ENCODE measurements at regions not wholly inside any gene's neighbourhood (a gene's known extent, or its start where the extent isn't known, plus 50 kb on each side); places are given as distances from the start of the nearest gene placed in this dataset.

DNA sequence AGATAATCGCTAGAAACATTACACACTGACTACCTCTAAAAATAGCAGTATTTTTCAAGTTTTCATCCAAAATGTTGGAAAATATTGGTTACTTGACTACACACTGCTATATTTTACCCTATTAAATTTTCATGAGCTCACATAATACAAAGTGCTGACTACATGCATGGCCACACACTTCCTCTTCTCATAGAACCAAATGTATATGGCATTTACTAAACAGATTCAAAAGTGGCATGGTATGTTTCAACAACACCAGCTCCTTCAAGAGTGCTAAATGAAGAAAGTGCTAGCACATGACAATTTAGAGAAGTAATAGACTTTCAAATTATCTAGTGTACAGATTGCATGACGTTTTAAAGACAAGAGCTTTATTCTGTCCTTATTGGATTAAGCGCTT is 780.4 kb upstream of the SLITRK6 start:
- no peak overlapping the region for H3K4me3 ChIP-seq (ENCODE audit: control insufficient read depth, low read depth, low read length)
- TF ChIP-seq, protein P1, sequence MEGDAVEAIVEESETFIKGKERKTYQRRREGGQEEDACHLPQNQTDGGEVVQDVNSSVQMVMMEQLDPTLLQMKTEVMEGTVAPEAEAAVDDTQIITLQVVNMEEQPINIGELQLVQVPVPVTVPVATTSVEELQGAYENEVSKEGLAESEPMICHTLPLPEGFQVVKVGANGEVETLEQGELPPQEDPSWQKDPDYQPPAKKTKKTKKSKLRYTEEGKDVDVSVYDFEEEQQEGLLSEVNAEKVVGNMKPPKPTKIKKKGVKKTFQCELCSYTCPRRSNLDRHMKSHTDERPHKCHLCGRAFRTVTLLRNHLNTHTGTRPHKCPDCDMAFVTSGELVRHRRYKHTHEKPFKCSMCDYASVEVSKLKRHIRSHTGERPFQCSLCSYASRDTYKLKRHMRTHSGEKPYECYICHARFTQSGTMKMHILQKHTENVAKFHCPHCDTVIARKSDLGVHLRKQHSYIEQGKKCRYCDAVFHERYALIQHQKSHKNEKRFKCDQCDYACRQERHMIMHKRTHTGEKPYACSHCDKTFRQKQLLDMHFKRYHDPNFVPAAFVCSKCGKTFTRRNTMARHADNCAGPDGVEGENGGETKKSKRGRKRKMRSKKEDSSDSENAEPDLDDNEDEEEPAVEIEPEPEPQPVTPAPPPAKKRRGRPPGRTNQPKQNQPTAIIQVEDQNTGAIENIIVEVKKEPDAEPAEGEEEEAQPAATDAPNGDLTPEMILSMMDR (IDR thresholded peaks at IDR 0.05; ENCODE audit: control insufficient read depth, insufficient read depth, low read depth, low read length, missing control alignments): no peak
- DNase-seq (ENCODE audit: low read depth): no peak

- no peak for DNase-seq (ENCODE audit: low read depth)
- H3K4me3 ChIP-seq (ENCODE audit: control insufficient read depth, low read depth, low read length): no peak overlapping the region
- TF ChIP-seq, protein P1 (IDR thresholded peaks at IDR 0.05; ENCODE audit: control insufficient read depth, insufficient read depth, low read depth, low read length, missing control alignments): no peak
These were observed 782.5 kb upstream of the SLITRK6 start for GRCh38 chr13:86581706-86582105.

DNA sequence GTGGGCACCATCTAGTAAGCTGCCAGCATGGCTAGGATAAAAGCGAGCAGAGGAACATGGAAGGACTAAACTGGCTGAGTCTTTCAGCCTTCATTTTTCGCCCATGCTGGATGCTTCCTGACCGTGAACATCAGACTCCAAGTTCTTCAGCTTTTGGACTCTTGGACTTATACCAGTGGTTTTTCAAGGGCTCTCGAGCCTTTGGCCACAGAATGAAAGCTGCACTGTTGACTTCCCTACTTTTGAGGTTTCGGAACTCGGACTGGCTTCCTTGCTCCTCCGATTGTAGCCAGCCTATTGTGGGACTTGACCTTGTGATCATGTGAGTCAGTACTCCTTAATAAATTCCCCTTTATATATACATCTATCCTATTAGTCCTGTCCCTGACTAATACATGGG is 785.1 kb upstream of the SLITRK6 start:
- TF ChIP-seq, protein P1 (IDR thresholded peaks at IDR 0.05; ENCODE audit: control insufficient read depth, insufficient read depth, low read depth, low read length, missing control alignments): no peak
- DNase-seq (ENCODE audit: low read depth): no peak
- H3K4me3 ChIP-seq (ENCODE audit: control insufficient read depth, low read depth, low read length): no peak overlapping the region

DNA sequence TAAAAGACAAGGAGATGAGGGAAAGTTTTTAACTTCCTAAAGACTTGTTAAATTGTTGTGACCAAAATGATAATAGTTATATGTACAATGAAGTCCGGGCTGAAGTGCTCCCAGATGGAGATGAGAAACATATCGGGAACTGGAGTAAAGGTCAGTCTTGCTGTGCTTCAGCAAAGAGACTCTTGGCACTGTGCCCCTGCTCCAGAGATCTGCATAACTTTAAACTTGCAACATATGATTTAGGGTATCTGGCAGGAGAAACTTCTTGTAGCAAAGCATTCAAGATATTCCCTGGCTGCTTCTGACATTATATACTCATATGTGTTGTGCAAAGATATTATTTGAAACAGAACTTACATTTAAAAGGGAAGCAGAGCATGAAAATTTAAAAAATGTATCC is 786.6 kb upstream of the SLITRK6 start:
- DNase-seq (ENCODE audit: low read depth): no peak
- TF ChIP-seq, protein P1 (IDR thresholded peaks at IDR 0.05; ENCODE audit: control insufficient read depth, insufficient read depth, low read depth, low read length, missing control alignments): no peak
- H3K4me3 ChIP-seq (ENCODE audit: control insufficient read depth, low read depth, low read length): no peak overlapping the region

DNA sequence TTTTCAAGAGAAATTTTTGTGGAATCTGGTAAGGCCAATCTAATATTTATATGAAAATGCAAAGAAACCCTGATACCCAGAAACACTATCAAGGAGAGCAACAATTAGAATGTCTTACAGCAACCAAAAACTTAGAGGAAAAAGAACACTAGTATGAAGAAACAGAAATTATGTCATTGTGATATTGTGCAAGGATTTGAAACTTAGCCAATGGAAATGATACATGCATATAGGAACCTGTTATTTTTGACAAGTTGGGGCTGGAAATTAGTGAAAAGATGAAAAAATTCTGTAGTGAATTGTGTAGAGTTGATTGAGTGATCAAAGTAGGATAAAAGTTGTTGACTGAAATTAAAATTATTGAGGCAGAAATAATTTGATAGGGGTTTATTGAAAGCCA is 792.6 kb upstream of the SLITRK6 start:
- TF ChIP-seq, protein P1 (IDR thresholded peaks at IDR 0.05; ENCODE audit: control insufficient read depth, insufficient read depth, low read depth, low read length, missing control alignments): no peak
- no peak for DNase-seq (ENCODE audit: low read depth)
- H3K4me3 ChIP-seq (ENCODE audit: control insufficient read depth, low read depth, low read length): no peak overlapping the region

DNA sequence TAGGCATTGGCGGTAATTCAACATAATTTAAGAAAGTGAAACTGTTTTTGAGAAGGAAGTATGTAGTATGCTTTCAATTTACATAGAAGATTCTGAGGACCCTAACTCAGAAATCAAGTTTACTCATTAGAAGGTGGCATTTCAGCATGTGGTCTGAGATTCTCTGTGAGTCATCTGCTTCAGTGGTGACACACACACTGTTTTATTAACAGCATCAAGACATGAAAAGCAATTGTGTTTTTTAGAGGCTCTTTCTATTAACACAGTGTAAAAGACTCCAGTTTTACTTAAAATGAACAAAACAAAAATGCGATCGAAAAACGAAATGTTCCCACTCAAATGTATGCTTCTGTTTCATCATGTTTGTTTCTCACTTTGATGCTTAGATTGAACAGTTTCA is 802.1 kb upstream of the SLITRK6 start:
- H3K4me3 ChIP-seq (ENCODE audit: control insufficient read depth, low read depth, low read length): no peak overlapping the region
- no peak for DNase-seq (ENCODE audit: low read depth)
- TF ChIP-seq, protein P1 (IDR thresholded peaks at IDR 0.05; ENCODE audit: control insufficient read depth, insufficient read depth, low read depth, low read length, missing control alignments): no peak

DNA sequence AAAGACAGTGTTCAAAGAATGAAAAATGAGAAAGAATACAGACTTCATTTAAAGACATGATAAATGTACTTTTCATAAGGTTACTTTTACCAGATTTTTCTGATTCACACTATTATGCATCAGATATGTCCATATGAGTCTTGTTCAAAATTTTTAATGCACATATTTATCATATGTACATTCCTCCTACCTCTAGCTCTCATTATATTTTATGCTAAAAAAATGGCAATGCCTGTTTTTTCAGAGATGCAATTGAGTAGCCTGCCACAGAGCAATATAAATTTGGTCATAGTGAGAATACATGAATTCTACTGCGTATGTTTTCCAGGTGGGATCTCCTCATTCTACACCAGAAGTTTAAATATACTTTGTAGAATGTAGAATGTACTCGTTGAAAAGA is 807.0 kb upstream of the SLITRK6 start:
- no peak for DNase-seq (ENCODE audit: low read depth)
- no peak overlapping the region for H3K4me3 ChIP-seq (ENCODE audit: control insufficient read depth, low read depth, low read length)
- TF ChIP-seq, protein P1 (IDR thresholded peaks at IDR 0.05; ENCODE audit: control insufficient read depth, insufficient read depth, low read depth, low read length, missing control alignments): no peak

All from AG09309 (cell line).